ENCODE measurements at regions not wholly inside any gene's neighbourhood (a gene's known extent, or its start where the extent isn't known, plus 50 kb on each side); places are given as distances from the start of the nearest gene placed in this dataset.

DNA sequence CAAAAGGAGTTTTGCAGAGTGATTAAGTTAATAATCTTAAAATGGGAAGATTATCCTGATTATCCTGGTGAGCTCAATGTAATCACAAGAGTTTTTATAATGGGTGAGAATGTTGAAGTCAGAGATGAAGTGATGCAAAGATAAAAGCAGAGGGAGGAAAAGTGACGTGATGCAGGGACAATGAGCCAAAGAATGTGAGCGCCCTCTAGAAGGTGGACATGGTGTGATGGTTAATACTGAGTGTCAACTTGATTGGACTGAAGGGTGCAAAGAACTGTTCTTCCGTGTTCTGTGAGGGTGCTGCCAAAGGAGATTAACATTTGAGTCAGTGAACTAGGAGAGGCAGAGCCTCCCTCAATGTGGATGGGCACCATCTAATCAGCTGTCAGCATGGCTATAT is 569.6 kb upstream of the AGTR1 start:
- TF ChIP-seq POLR2AphosphoS5 (IDR thresholded peaks at IDR 0.05) (no peak), EP300 (conservative IDR thresholded peaks at IDR 0.05; ENCODE audit: poor library complexity, severe bottlenecking) (no peak), SMC3 (conservative IDR thresholded peaks at IDR 0.05; ENCODE audit: poor library complexity) (no peak)
- TF ChIP-seq, protein P1, sequence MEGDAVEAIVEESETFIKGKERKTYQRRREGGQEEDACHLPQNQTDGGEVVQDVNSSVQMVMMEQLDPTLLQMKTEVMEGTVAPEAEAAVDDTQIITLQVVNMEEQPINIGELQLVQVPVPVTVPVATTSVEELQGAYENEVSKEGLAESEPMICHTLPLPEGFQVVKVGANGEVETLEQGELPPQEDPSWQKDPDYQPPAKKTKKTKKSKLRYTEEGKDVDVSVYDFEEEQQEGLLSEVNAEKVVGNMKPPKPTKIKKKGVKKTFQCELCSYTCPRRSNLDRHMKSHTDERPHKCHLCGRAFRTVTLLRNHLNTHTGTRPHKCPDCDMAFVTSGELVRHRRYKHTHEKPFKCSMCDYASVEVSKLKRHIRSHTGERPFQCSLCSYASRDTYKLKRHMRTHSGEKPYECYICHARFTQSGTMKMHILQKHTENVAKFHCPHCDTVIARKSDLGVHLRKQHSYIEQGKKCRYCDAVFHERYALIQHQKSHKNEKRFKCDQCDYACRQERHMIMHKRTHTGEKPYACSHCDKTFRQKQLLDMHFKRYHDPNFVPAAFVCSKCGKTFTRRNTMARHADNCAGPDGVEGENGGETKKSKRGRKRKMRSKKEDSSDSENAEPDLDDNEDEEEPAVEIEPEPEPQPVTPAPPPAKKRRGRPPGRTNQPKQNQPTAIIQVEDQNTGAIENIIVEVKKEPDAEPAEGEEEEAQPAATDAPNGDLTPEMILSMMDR (IDR thresholded peaks at IDR 0.05; ENCODE audit: poor library complexity, severe bottlenecking), result no peak
